ENCODE measurements at regions not wholly inside any gene's neighbourhood (a gene's known extent, or its start where the extent isn't known, plus 50 kb on each side); places are given as distances from the start of the nearest gene placed in this dataset.

- TF ChIP-seq, protein P1, sequence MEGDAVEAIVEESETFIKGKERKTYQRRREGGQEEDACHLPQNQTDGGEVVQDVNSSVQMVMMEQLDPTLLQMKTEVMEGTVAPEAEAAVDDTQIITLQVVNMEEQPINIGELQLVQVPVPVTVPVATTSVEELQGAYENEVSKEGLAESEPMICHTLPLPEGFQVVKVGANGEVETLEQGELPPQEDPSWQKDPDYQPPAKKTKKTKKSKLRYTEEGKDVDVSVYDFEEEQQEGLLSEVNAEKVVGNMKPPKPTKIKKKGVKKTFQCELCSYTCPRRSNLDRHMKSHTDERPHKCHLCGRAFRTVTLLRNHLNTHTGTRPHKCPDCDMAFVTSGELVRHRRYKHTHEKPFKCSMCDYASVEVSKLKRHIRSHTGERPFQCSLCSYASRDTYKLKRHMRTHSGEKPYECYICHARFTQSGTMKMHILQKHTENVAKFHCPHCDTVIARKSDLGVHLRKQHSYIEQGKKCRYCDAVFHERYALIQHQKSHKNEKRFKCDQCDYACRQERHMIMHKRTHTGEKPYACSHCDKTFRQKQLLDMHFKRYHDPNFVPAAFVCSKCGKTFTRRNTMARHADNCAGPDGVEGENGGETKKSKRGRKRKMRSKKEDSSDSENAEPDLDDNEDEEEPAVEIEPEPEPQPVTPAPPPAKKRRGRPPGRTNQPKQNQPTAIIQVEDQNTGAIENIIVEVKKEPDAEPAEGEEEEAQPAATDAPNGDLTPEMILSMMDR (conservative IDR thresholded peaks at IDR 0.05; ENCODE audit: low read depth) = no peak
- ChIA-PET CTCF (interaction anchor here (0.6 kb wide), 2 partner anchors 473 to 515 kb away, joined by 5 read pairs; no protein-coding TSS in a partner anchor), POLR2A (ENCODE audit: low non-redundant PET) (no interaction called here)
- no peak for DNase-seq (ENCODE audit: low spot score)
- no peak overlapping the region for H3K27ac ChIP-seq
Measured at GRCh38 chr7:25359471-25360059, 131.3 kb upstream of the NPVF start.

DNA sequence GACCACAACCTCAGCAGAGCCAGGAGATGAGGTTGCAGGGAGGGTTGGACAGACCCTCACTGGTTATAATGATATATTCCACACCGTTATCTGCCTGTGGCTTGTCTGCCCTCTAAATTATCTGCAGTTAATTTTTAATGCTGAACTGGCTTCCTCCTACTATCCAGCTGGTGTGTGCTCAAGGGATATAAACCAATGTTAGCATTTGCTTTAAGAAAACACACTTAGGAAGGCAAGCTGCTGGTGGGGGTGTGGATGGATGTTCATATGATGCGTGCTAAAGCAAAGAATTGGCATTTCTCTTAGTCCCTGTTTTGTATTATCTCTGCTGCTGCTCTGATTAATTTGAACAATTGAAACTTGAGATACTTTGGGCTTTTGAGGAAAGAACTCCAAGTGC lies 132.2 kb upstream of the NPVF start:
- no peak for DNase-seq (ENCODE audit: low spot score)
- ChIA-PET CTCF (interaction anchor here (0.6 kb wide), 1 partner anchor 516 kb away, joined by 5 read pairs; no protein-coding TSS in a partner anchor), POLR2A (ENCODE audit: low non-redundant PET) (no interaction called here)
- TF ChIP-seq, protein P1 (conservative IDR thresholded peaks at IDR 0.05; ENCODE audit: low read depth) = no peak
- H3K27ac ChIP-seq = no peak overlapping the region

- DNase-seq (ENCODE audit: low spot score) = no peak
- TF ChIP-seq, protein P1 (conservative IDR thresholded peaks at IDR 0.05; ENCODE audit: low read depth) = no peak
- no peak overlapping the region for H3K27ac ChIP-seq
- CTCF ChIA-PET = no interaction called here
- POLR2A ChIA-PET (ENCODE audit: low non-redundant PET) = no interaction called here
Measured at GRCh38 chr7:25361387-25361786, 133.1 kb upstream of the NPVF start.

- no peak for DNase-seq (ENCODE audit: low spot score)
- CTCF ChIA-PET = no interaction called here
- POLR2A ChIA-PET (ENCODE audit: low non-redundant PET) = no interaction called here
- H3K27ac ChIP-seq = no peak overlapping the region
- TF ChIP-seq, protein P1 (conservative IDR thresholded peaks at IDR 0.05; ENCODE audit: low read depth) = no peak
Measured at GRCh38 chr7:25361863-25362262, 133.6 kb upstream of the NPVF start.

DNA sequence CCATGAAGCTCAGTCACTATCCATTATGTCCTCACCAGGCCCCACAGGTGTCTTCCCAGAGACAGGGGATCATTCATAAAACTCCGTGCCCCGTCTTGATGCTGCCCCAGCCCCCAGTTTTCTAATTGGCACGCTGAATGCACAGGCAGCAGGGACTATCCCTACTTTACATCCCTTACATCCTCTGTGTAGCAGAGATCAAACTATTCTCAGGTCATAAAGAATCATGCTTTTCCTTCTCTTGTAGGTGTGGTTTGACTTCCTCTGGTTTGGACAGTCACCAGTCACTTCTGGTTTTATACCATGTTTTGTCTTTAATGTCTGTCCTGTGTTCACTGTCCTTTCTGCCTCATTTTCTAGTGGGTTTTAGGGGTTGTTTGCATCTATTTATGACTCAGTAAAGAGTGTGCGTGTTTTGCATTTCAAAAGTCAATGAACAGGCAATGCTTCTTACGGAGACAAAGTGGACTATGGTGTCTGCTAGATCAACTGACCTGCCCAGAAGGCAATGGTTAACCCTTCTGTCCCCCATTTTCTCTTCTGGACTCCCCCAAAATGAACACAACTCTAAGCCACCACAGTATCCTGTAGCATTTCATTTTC lies 140.4 kb upstream of the NPVF start:
- TF ChIP-seq, protein P1 (conservative IDR thresholded peaks at IDR 0.05; ENCODE audit: low read depth) = no peak
- POLR2A ChIA-PET (ENCODE audit: low non-redundant PET) = no interaction called here
- no peak for DNase-seq (ENCODE audit: low spot score)
- CTCF ChIA-PET = no interaction called here
- H3K27ac ChIP-seq = no peak overlapping the region

- TF ChIP-seq, protein P1 (conservative IDR thresholded peaks at IDR 0.05; ENCODE audit: low read depth) = no peak
- no peak overlapping the region for H3K27ac ChIP-seq
- DNase-seq (ENCODE audit: low spot score) = no peak
- CTCF ChIA-PET = interaction anchor here (0.6 kb wide), 1 partner anchor 739 kb away, joined by 3 read pairs; no protein-coding TSS in a partner anchor
- POLR2A ChIA-PET (ENCODE audit: low non-redundant PET) = no interaction called here
Measured at GRCh38 chr7:25369786-25370185, 141.5 kb upstream of the NPVF start.

All from RWPE1 (cell line).